A549 (cell line): ENCODE measurements at regions not wholly inside any gene's neighbourhood (a gene's known extent, or its start where the extent isn't known, plus 50 kb on each side); places are given as distances from the start of the nearest gene placed in this dataset.
"Not testable (repeated sequence)": the region's sequence is repeated elsewhere in the genome, so short reads cannot be mapped to it uniquely, and the experiment has no call there.

ENCODE experiments used
- CBX8 ChIP-seq: fragments of 200-600 bp; sonication (generic); IDR thresholded peaks from 2 replicates; pipeline ENCODE4 v1.6.1; 2016
- CEBPB ChIP-seq, 2 experiments: fragments of >200 bp in 1 of 2; sonication (Bioruptor Twin) in 1 of 2; formaldehyde crosslinking in 1 of 2; IDR thresholded peaks; 2 replicates each; pipeline ENCODE4 v1.6.1; 2012 to 2016
- CTCF ChIP-seq: fragments of >200 bp; sonication (Bioruptor Twin); formaldehyde crosslinking; IDR thresholded peaks from 3 replicates; pipeline ENCODE4 v1.5.1; 2016
- E2F6 ChIP-seq: IDR thresholded peaks from 2 replicates; pipeline ENCODE4 v1.6.1; 2012; ENCODE audit warnings: low read depth, borderline replicate concordance
- HMGXB4 ChIP-seq: fragments of 250-450 bp; sonication (Bioruptor Pico); IDR thresholded peaks from 2 replicates; pipeline ENCODE4 v1.5.0; 2021; ENCODE audit warnings: mild to moderate bottlenecking, moderate library complexity, borderline replicate concordance
- KDM1A ChIP-seq: fragments of 200-600 bp; sonication (generic); IDR thresholded peaks from 2 replicates; pipeline ENCODE4 v1.6.1; 2016; ENCODE audit warnings: low read depth, mild to moderate bottlenecking
- MAFK ChIP-seq: fragments of 450-650 bp; IDR thresholded peaks from 2 replicates; pipeline ENCODE4 v1.6.1; 2014; ENCODE audit not compliant: partially characterized antibody
- MAX ChIP-seq: IDR thresholded peaks from 2 replicates; pipeline ENCODE4 v1.6.1; 2012
- NR3C1 ChIP-seq: fragments of >200 bp; sonication (Bioruptor Twin); formaldehyde crosslinking; IDR thresholded peaks from 3 replicates; pipeline ENCODE4 v1.6.1; 2017
- POLR2A ChIP-seq: IDR thresholded peaks from 2 replicates; pipeline ENCODE4 v1.6.1; 2012; ENCODE audit warnings: mild to moderate bottlenecking, low read length
- RFX5 ChIP-seq: fragments of 450-650 bp; IDR thresholded peaks from 2 replicates; pipeline ENCODE4 v1.7.1; 2014; ENCODE audit warnings: antibody characterized with exemption, mild to moderate bottlenecking, moderate library complexity
- ZFP36 ChIP-seq: fragments of 450-650 bp; IDR thresholded peaks from 2 replicates; pipeline ENCODE4 v1.6.1; 2014; ENCODE audit warnings: borderline replicate concordance; ENCODE audit not compliant: partially characterized antibody
- ZNF302 ChIP-seq: fragments of 250-450 bp; sonication (Bioruptor Pico); IDR thresholded peaks from 2 replicates; pipeline ENCODE4 v1.9.0; 2021; ENCODE audit warnings: inconsistent platforms, mild to moderate bottlenecking, moderate library complexity

GRCh38 chr7:32779895-32780294, 111.7 kb downstream of the KBTBD2 start:
- TF ChIP-seq CEBPB (IDR thresholded peaks at IDR 0.05); ZFP36; POLR2A; ZNF302 (CRISPR knock-in tag); NR3C1; MAX; CTCF; CBX8; E2F6; MAFK; HMGXB4 (CRISPR knock-in tag); RFX5; KDM1A: not testable (repeated sequence)
